Activated T-cell treated with anti-CD3 and anti-CD28 coated beads, Interleukin-2, amount 50 U/mL, for 48 hours (primary cell): ENCODE measurements at regions not wholly inside any gene's neighbourhood (a gene's known extent, or its start where the extent isn't known, plus 50 kb on each side); places are given as distances from the start of the nearest gene placed in this dataset.

Source experiments
- DNase-seq, 2 experiments: peaks; one replicate each; pipeline ENCODE4 v3.0.0-alpha.2; 2020

DNA sequence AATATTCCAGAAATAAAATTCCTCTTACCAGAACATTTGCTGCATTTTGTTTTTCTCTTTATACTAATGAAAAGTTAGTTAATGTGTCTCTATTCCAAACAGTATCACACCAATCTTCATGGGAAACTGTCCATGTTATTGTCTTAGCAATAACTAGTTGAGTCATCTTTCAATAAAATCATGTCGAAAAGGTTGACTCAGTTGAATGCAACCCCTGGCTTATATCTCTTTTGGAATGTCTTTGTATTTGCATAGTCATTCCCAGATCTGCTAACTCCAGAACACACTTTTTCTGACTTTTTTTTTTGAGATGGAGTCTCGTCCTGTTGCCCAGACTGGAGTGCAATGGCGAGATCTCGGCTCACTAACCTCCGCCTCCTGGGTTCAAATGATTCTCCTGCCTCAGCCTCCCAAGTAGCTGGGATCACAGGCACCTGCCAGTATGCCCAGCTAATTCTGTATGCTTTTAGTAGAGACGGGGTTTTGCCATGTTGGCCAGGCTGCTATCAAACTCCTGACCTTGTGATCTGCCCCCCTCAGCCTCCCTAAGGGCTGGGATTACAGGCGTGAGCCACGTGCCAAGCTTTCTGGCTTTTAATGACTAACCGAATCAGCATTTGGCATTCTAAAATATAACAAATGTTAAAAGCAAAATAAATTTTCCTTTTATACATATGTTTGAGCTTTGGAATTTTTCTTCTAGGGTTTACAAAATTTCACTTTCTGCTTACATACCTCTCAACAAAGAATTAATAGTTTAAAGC, 133.2 kb upstream of the GULP1 start:
- DNase-seq = no peak

DNA sequence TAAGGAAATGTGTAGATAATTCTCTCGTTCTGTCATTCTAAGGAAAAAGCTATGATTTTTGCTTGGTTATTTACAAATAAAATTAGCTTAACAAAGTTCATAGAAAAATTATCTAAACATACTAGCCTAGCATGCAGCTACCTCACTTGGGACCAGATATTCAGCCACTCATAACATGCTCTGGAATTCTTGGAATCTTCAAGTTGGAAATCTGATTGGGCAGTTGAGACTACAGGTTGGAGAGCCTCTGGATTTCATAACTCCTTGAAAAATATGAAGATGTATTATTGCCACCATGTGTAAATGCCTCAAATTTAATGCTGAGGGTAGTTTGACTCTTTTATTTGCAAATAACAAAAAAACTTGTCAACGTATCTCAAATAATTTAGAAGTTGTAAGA, 132.2 kb upstream of the GULP1 start:
- no peak for DNase-seq

DNA sequence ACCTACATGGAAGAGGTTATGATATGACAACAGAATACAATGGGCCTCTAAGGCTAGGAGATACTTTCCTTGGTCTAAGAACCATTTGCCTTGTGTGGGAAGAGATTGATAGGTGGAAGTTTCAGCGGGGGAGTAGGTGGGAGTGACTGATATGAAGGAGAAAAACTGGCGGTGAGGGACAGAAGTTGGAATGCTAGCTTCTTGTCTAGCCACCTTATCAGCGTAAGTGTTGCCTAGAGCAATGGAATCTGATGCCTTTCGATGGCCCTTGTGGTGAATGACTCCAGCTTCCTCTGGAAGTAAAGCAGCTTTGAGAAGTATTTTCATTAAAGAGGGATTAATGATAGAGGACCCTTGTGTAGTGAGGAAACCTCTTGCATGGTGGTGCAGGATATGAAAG, 121.3 kb upstream of the GULP1 start:
- DNase-seq = no peak

DNA sequence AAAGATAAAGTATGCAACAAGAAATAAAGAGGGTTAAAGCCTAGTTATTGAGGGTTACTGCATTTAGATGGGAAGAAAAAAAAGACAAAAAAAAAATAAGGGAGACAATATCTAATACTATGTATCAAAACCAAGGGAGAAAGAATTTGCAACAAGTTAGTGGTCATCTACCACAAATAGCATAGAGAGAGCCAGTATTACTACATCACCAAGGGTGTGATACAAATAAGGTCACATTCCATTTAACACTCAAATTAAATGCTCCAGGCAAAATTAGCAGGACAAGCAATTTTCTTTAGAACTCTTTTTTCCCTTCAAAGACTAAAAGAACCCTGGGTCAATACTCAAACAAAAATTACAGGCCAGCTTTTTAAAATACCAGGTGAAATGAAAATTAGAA, 115.1 kb upstream of the GULP1 start:
- no peak for DNase-seq

DNA sequence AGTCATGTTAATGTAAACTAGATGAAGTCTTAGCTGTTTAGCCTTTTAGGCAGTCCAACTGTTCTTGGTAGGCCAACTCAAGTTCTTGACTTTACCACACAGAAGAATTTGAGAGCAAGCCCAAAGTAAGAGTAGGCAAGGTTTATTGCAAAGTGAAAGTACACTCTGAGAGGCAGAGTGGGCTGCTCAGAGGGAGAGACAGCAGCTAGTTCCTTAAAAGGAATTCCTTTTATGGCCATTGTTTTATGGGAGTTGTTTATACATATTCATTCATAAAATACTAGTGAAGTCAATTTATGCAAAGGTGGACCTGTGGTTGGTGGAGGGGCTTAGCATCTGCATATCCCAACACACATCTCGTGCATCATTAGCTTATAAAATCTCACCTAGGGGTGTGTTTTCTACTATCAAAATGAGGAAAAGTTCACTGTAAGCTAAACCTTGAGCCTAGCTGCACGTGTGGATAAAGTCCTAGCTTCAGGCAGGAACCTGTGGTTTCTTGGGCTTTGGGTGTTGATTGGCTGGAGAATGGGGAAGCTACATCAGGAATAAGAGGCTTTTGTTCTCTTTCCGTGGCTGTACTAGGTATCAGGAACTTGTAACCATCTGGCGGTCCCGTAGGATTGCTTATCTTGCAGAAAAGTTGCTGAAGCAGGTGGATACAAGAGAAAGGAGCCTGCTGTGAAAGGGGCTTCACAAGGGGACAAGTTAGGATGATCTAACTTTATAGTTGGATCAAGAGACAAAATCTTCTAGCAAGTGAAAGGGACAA, 110.4 kb upstream of the GULP1 start:
- no peak for DNase-seq

DNA sequence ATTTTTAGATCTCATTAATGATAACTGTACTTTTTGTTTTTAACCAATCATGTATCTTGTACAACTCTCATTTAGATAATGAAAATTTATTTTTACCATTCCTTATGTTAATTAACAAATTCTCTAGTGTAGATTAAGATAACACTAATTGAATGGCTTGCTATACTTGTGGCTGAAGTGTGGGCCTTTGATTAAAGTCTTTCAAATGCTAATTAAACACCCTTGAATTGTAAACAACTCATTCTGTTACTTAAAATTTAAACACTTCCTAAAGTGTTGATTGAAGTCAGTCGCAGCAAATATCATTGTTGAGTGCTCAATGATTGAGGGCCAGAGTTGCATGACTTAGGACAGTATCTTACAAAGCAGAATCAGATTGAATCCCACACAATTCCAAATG, 109.8 kb upstream of the GULP1 start:
- DNase-seq = no peak

DNA sequence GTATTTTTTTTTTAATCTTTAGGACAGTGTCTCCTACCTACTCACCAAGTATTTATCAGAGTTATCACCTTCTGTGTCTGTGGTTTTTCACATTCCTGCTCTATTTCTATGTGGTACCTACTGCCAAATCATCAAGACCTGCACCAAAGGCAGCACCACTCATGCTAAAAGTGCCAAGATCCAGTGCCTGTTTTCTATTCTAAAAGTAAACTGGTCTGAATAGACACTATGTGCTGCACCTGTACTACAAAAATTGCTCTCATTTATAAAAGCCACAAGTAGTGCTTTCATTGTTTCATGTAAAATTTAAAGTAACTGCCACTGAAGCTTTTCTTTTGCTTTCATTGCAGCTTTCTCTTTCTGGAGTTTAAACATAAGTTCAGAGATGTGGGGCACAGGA, 103.9 kb upstream of the GULP1 start:
- DNase-seq = no peak

DNA sequence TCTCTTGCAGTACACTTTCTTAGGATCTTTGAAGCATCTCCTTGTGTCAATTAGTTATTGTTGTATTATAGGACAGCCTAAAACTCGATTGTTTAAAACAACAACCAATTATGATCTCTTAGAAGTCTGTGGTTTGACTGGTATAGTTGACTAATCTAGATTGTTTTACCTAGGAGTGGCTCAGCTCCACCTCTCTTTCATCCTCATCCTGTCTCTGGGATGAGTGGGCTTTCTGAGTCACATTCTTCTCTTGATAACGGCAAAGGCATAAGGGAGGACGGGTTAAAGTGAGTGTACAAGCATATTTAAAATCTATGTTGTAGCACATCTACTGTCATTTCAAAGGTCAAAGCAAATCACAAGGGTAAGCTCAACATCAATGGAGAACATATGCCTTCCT, 102.3 kb upstream of the GULP1 start:
- no peak for DNase-seq

DNA sequence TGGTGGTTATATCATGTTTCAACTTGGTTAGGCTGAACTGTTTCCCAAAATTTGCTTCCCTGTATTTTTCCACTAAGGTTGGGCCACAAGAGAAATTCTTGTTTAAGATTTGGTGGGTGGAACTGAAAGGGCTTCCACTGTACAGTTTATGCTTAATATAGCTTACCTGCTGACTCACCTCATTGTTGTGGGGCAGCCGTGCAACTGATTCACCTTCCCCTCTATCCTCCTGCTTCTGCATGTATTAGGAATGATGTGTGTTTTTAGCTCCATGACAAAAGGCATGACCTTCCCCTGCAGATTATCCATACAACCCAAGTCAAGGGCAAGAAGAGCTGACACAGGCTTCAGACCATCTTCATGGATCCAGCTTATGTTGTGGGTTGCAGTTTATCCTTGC, 98.4 kb upstream of the GULP1 start:
- DNase-seq = no peak

DNA sequence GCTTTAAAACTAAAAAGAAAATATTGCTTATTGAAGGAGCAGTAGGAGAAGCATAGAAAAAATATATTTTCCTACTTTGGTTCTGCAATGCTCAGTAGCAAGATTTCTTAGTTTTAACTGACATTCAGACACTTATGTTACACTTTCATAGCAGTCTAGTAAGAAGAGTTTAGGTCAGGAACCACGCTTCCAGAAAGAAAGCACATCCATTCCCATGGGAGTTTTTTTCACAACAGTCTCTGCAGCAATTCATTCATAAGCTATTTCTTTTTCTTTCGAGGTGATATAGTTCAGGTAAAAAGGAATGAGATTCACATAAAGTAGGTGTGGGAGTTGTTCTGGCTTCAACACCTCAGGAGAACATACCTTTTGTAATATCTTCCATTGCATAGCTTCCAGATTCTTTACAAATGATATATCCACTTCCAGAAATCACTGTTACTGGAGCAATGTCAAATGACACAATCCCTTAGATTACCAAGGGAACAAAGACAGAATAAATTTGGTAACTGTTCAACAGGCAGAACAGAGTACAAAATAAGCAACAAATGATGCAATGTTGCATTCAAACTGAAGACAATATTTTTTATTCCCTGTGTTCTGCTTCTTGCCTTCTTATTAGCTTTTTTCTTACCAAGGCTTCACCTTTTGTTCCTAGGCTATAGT, 95.2 kb upstream of the GULP1 start:
- DNase-seq = no peak

DNA sequence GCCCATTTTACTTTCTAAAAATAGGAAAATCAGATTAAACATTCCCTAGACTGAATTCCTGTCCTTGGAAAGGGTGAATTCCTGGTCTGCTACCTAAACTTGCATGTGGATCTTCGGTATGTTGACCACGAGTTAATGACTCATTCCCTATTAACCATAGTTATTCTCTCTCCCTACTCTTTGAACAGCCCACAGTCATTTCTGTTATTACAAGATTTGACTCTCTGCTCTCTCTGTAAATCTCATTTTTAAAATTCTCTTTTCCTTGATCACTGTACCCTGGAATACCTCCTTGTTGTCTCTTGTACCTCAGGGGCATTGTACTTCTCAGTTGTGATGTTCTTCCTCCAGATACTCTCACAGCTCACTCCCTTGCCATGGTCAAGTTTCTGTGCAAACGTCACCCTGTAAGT, 92.0 kb upstream of the GULP1 start:
- DNase-seq = no peak

DNA sequence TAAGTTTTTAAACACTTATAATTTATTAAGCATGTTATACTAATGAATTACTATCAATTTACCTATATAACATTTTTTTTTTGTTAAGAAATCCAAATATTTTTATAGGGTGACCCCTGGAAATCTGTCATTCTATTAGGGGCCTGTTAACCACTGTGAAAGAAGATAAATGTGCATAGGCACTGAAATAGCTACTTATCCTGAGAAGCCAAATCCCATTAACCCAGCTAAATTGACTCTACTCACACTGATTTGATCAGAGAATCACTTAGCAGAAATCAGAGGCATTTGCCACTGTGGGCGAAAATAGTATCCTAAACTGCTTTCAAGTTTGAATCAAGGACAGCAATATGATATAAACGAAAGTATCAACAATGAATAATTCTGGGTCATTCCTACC, 90.0 kb upstream of the GULP1 start:
- DNase-seq = no peak

DNA sequence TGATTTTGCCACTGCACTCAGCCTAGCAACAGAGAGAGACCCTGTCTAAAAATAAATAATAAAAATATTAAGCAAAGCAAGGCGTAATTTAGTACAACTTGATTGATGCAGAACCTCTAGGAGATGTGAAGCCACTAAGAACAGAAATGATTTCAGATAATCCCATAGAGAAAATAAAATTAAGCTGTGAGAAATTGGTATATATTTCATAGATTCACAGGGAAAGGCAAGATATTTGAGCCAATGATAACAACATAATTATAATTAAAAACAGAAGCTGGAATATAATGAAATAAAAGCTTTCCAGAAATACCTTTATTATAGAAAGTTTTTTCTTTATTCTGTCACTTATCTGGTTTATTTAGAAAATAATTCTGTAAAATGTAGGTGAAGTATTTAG, 88.9 kb upstream of the GULP1 start:
- no peak for DNase-seq

DNA sequence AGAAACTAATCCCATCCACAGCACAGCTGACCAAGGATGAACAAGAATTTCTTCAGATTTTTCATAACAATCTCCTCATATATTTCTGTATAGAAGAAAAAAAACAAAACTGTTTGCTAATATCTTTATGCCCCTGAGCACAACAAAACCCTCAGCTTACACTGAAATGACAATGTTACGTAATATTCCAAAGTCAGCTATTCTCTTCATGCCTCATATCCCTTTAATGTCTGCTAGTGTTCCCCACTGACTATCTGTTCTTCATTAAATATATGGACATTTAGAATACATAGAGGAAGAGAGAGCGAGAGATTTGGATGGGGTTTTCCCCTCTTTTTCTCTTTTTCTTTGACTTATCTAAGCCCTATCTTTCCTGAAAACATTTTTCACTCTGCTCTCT, 87.9 kb upstream of the GULP1 start:
- DNase-seq = no peak

DNA sequence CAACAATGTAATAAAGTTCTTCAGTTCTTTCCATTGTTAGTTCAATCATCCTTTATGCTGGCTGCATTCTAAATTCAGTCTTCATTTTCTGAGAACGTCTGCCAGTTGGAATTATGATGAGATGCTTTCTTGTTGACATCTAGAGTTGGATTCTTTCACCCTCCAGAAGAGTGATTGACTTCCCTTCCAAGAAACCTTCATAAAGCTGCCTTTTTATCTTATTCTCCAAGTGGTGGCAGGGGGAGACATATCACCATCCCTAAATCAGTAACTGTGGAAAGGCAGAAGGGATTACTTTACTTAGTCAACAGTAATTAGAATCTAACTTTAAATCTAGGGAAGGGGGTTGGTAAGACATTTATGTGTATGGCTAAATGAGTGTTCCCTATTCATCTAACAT, 86.8 kb upstream of the GULP1 start:
- DNase-seq = no peak

DNA sequence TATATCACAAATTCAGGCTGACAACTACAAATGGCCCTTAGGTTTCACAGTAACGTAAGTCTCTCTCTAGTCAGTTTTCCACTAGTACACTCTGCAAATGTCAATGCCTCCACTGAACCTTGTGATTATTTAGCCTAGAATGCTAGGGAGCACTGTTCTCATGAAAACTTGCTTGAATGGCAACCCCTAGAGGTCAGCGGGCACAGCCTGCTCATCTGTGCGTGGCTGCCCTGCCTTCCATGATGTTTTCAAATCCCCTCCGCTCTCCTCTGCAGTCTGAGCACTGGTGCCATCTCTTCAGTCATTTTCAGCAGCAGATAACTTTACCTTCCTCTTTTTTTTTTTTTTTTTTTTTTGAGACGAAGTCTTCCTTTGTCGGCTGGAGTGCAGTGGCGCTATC, 84.1 kb upstream of the GULP1 start:
- no peak for DNase-seq

DNA sequence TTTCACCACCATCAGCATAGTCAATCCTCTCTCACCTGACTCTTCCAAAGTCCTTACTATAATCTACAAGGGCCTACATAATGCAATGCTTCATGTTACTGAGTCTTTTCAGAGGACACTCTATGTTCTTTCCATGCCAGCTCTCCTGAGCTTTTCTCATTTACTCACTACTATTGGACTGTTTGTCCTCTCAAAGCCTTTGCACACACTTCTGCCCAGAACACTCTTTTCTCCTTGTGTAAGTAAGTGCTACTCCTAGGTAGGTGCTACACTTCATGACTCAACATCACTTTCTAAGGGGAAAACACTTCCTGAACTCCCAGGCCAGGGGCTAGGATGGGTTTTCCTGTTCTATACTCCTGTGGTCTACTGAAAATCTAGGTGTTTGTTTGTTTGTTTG, 82.5 kb upstream of the GULP1 start:
- DNase-seq = no peak

DNA sequence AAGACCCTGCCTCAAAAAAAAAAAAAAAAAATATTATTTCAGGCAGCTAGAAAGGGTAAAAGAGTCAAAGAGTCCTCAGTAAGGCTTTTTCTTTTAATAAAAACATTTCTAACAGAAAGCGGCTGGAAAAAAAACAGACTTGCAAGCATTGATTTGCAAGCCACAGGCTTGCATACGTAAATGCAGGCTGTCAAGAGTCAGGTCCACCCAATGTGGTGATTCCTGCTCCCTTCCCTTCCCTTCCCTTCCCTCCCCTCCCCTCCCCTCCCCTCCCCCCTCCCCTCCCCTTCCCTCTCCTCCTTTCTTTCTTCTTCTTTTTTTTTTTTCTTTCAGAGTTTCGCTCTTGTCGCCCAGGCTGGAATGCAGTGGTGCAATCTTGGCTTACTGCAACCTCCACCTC, 74.4 kb upstream of the GULP1 start:
- DNase-seq = no peak

DNA sequence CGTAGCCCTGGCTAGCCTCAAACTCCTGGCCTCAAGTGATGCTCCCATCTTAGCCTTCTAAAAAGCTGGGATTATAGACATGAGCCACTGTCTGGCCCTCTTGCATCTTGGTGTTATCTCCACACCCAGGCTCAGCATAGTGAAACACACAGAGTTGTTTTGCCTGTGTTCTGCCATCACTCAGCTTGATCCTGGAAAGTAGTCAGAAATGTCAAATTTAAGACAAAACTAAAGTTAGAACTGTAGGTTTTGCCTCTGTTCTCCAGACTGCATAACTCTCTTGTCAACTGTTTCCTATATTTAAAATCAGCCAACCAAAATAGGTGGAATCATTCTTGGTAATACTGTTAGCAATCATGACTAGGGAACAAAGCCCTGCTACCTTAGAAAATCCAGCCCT, 72.1 kb upstream of the GULP1 start:
- DNase-seq = no peak

DNA sequence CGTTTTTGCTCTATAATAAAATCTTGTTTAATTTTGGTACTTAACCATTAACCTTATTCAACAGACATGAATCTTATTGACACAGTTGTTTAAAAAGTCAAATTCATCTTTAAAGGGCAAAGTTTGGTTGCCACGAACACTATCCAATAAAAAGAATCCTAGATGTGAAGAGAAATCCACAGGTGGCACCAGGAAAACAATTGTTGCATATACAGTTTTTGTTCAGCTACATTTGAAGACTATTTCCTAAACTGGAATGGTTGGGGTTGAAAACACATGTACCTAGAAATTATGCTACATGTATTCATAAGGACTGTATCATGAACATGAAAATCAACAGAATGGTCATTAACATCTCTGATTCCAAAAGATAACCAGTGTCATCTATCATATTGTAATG, 71.1 kb upstream of the GULP1 start:
- DNase-seq = no peak

DNA sequence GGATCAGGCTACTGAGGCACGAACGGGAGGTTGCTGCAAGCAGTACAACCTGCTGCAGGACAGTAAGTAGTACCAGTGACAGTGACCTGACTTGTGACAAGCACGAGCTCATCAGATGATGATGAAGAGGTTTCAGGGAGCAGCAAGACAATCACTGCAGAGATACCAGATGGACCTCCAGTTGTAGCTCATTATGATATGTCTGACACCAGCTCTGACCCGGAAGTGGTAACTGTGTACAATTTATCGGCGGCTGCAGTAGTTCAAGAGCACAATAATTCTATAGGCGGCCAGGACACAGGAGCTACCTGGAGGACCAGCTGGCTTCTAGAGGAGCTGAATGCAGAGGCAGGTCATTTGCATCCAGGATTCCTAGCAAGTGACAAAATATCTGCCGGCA, 64.0 kb upstream of the GULP1 start:
- DNase-seq = no peak

DNA sequence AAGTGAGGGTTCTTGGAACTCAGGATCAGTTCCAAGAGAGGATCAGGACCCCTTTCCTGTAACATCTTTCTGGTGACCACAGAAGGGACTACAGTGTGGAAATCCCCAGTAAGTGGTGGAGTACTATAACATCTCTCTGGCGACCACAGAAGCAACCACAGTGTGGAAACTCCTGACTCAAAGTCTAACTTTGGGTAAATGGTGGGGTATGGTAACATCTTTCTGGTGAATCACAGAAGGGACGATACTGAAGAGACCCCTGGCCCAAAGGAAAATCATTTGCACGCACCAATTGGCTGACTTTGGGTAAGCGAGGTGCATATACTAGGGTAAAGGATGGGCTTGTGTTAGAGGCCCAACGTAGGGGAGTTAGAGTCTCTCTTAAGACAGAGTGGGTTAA, 56.3 kb upstream of the GULP1 start:
- peak; percentile 26 to 27 for DNase-seq

DNA sequence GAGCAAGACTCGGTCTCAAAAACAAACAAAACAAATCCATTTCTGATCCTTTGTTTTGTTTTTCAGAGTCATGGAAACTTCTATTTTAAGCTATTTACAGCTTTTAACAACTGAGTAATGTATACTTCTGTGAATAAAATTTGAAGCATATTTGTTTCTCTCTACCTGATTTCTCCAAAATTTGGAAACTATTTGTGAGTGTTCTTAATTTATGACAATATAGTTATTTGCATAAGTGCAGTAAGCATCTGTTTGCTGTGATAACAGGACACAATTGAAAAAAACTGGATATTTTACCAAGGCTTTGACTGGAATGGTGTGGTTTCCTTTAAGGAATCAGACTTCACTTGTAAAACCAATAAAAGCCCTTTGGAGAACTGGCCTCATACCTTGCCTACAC, 53.3 kb upstream of the GULP1 start:
- DNase-seq = no peak
